Calu3 (cell line): ENCODE measurements at regions not wholly inside any gene's neighbourhood (a gene's known extent, or its start where the extent isn't known, plus 50 kb on each side); places are given as distances from the start of the nearest gene placed in this dataset.

Experiments used
- BruUV-seq: library from RNA; stranded (reverse); fragments of 400-500 nt; replicated peaks from 2 replicates; lab custom pipeline; 2021; lab: Mats Ljungman, UMichigan
- CTCF ChIA-PET: fragments of 300-600 bp; sonication (Branson Sonifier 250); formaldehyde crosslinking; loops from one replicate; lab custom pipeline; 2022; ENCODE audit warnings: antibody characterized with exemption; lab: Charles Lee
- DNase-seq: peaks from one replicate; pipeline ENCODE4 v3.0.0; 2022
- H3K27ac Mint-ChIP-seq: one replicate; pipeline ENCODE4 v1.8.0; 2022; ENCODE audit warnings: mixed read lengths; ENCODE audit not compliant: unreplicated experiment
- H3K27me3 Mint-ChIP-seq: one replicate; pipeline ENCODE4 v1.8.0; 2022; ENCODE audit warnings: mixed read lengths; ENCODE audit not compliant: unreplicated experiment
- H3K36me3 Mint-ChIP-seq: one replicate; pipeline ENCODE4 v1.8.0; 2022; ENCODE audit warnings: mild to moderate bottlenecking, moderate library complexity, mixed read lengths; ENCODE audit not compliant: insufficient read depth, unreplicated experiment
- H3K4me1 Mint-ChIP-seq: one replicate; pipeline ENCODE4 v1.8.0; 2022; ENCODE audit warnings: mild to moderate bottlenecking, low read depth, mixed read lengths; ENCODE audit not compliant: unreplicated experiment
- H3K4me3 Mint-ChIP-seq: one replicate; pipeline ENCODE4 v1.8.0; 2022; ENCODE audit warnings: mild to moderate bottlenecking, low read depth, moderate library complexity, mixed read lengths; ENCODE audit not compliant: unreplicated experiment
- H3K9me3 Mint-ChIP-seq: one replicate; pipeline ENCODE4 v1.8.0; 2022; ENCODE audit warnings: low read depth, mixed read lengths; ENCODE audit not compliant: unreplicated experiment
- intact Hi-C: fragments of 100-400 bp; cut with micrococcal nuclease; formaldehyde crosslinking; loops from one replicate; pipeline ENCODE4 v1.10.0; 2022; ENCODE audit not compliant: unreplicated experiment
- TF ChIP-seq, protein P1 (sequence below): fragments of 200-600 bp; IDR thresholded peaks from one replicate; pipeline ENCODE4 v1.8.0; 2022; ENCODE audit warnings: antibody characterized with exemption; ENCODE audit not compliant: unreplicated experiment

DNA sequence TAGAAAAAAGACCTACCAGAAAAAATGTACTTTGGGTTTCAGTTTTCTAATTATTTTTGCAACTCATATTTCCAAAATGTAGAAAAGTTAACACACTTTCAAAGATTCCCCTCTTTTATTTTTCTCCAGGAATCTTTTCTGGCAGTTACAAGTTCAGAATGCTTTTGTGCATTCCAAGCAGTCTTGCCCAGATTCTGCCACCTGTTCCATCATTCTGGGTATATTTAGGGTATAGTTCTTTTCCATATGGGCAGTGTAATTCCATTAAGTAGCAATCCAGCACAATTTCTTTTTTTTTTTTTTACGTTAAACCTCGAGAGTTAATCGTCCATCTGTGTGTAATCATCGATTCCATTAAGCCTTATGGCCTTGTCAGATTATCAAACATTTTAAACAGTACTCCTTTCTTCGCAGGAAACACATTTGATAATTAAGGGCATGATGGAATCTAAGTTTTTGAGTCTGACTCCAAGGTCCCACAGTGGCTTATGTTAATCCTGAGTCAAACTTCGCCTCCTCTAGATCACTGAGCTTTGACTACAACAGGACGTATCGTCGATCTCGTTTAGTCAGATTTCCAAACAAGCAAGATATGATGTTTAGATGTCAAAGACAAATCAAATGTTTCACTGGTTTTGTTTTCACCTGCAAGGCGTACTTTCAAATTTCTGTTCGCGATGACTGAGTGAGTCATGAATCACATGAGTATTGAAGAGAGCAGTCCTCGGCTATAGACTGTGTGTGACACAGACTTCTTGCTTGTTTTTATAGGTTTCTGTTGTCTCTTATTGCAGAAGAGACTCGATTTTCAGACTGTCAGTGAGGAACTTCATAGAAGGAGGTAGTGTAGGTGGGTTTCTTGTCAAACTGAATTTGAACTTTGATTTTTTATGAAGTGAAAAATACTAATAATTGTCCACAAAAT, 118.9 kb upstream of the GK2 start:
- intact Hi-C loops, result no loop called here
- H3K36me3 Mint-ChIP-seq, result peaks cover 6% of the 10 kb centered on the region
- no peaks in the 10 kb centered on the region for H3K27me3 Mint-ChIP-seq
- no peaks in the 10 kb centered on the region for H3K4me1 Mint-ChIP-seq
- no peak for DNase-seq
- TF ChIP-seq, protein P1, sequence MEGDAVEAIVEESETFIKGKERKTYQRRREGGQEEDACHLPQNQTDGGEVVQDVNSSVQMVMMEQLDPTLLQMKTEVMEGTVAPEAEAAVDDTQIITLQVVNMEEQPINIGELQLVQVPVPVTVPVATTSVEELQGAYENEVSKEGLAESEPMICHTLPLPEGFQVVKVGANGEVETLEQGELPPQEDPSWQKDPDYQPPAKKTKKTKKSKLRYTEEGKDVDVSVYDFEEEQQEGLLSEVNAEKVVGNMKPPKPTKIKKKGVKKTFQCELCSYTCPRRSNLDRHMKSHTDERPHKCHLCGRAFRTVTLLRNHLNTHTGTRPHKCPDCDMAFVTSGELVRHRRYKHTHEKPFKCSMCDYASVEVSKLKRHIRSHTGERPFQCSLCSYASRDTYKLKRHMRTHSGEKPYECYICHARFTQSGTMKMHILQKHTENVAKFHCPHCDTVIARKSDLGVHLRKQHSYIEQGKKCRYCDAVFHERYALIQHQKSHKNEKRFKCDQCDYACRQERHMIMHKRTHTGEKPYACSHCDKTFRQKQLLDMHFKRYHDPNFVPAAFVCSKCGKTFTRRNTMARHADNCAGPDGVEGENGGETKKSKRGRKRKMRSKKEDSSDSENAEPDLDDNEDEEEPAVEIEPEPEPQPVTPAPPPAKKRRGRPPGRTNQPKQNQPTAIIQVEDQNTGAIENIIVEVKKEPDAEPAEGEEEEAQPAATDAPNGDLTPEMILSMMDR, result no peak
- peak overlapping the region; percentile 66 for H3K27ac Mint-ChIP-seq
- CTCF ChIA-PET, result no interaction called here
- peak overlapping the region; percentile 41 for H3K4me3 Mint-ChIP-seq
- BruUV-seq, result no TSS peak
- H3K9me3 Mint-ChIP-seq, result no peaks in the 10 kb centered on the region

DNA sequence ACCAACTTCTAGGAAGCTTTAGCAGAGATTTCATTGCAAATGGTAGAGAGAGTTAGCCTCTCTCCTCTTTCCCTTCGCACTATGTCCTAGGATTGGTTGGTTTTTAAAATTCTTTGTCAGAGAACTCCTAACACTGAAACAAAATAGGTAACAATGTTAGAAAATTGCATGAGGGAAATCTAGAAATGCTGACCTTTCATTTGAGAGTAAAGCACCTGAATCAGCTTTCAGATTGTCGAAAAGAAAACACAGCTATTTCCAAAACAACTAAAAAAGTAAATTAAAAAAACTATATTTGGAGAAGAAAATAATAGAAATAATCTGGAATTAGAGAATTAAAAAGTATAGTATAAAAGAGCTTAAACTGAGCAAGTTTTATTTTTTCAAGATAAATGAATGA, 108.1 kb upstream of the GK2 start:
- CTCF ChIA-PET, result no interaction called here
- Mint-ChIP-seq H3K27me3 (no peaks in the 10 kb centered on the region), H3K27ac (no peak overlapping the region), H3K4me1 (no peaks in the 10 kb centered on the region), H3K36me3 (no peaks in the 10 kb centered on the region), H3K9me3 (peaks cover 4% of the 10 kb centered on the region), H3K4me3 (no peak overlapping the region)
- TF ChIP-seq, protein P1, result no peak
- BruUV-seq, result no TSS peak
- DNase-seq, result no peak
- intact Hi-C loops, result no loop called here

DNA sequence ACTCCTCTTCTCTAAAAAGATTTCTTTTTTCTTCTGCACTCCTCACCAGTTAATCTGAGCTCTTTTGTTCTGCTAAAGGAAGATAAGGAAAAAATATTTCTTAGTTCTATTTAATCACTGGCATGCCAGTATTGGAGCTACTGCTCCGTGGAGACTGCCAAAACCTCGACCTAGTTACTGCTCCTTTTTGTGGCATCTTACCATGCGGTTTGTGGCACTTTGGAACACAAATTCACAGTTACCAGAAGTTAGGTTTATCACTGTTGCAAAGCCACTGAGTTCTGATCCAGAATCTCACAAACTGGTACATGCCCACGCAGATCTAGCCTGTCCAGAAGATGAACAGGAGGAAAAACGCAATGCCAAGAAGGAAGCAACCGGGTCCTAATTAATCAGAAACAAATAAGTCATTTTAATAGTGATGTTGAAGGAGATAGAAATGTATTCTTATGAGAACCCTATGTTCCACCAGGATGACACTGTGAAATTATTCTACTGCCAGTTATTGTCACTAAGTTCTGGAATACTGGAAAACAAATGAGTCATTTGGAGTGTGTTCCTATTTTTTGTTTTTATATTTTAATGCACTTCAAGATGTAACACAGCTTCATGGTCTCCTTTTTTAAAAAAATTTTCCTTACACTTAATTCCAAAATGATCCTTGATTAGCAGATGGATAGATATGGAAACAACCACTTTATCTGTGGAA, 106.7 kb upstream of the GK2 start:
- no peak overlapping the region for H3K4me3 Mint-ChIP-seq
- H3K36me3 Mint-ChIP-seq, result no peaks in the 10 kb centered on the region
- DNase-seq, result no peak
- H3K27ac Mint-ChIP-seq, result no peak overlapping the region
- H3K9me3 Mint-ChIP-seq, result no peaks in the 10 kb centered on the region
- TF ChIP-seq, protein P1, result no peak
- H3K27me3 Mint-ChIP-seq, result no peaks in the 10 kb centered on the region
- BruUV-seq, result no TSS peak
- CTCF ChIA-PET, result no interaction called here
- intact Hi-C loops, result no loop called here
- H3K4me1 Mint-ChIP-seq, result no peaks in the 10 kb centered on the region

DNA sequence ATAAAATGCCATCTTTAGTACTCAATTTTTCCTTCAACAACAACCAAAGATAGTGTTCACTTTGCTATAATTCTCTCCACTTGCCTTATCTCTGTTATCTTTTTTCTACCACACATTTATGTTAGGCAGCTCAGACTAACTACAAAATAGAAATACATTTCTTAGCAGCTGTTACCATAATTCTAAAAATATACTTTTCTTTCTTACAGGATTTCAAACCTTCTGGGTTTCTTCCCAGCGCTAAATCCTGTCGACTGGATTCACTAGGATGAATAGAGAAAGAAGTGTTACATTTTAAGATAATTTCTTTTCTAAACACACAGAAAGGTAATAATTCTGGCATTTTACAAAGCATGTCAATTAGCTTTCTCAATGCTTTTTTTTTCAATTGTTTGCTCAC, 105.5 kb upstream of the GK2 start:
- BruUV-seq, result no TSS peak
- Mint-ChIP-seq H3K27ac (no peak overlapping the region), H3K36me3 (no peaks in the 10 kb centered on the region), H3K4me3 (no peak overlapping the region), H3K27me3 (no peaks in the 10 kb centered on the region), H3K9me3 (no peaks in the 10 kb centered on the region), H3K4me1 (no peaks in the 10 kb centered on the region)
- no peak for DNase-seq
- intact Hi-C loops, result no loop called here
- CTCF ChIA-PET, result interaction anchor here (0.7 kb wide), 1 partner anchor 119 kb away, joined by 3 read pairs; no protein-coding TSS in a partner anchor
- TF ChIP-seq, protein P1, result no peak
